ENCODE measurements at regions not wholly inside any gene's neighbourhood (a gene's known extent, or its start where the extent isn't known, plus 50 kb on each side); places are given as distances from the start of the nearest gene placed in this dataset.

GRCh38 chr3:16693820-16694219 is 88.6 kb upstream of the DAZL start:
- no peak for TF ChIP-seq MTA3 (IDR thresholded peaks at IDR 0.05; ENCODE audit: borderline replicate concordance)
- TF ChIP-seq BRF1 (IDR thresholded peaks at IDR 0.05; ENCODE audit: borderline replicate concordance, extremely low read depth, insufficient read length) = no peak
- TF ChIP-seq ZNF277 (CRISPR knock-in tag; IDR thresholded peaks at IDR 0.05; ENCODE audit: borderline replicate concordance) = no peak
- TF ChIP-seq GTF2E2 (tag; IDR thresholded peaks at IDR 0.05) = no peak
- TF ChIP-seq SMAD2 (IDR thresholded peaks at IDR 0.05; ENCODE audit: low read depth, low read length) = no peak
- no peak for TF ChIP-seq ZNF263 (CRISPR knock-in tag; IDR thresholded peaks at IDR 0.05; ENCODE audit: borderline replicate concordance)
- DNase-seq (ENCODE audit: extremely low read depth in 1 of 4, low spot score in 3 of 4) (no peak), FAIRE-seq (no peak), ATAC-seq (no peak)
- no peak overlapping the region for H3K9ac ChIP-seq (ENCODE audit: insufficient read depth in 1 of 2, low read depth in 2 of 2, low read length in 2 of 2)
- no peaks in the 10 kb centered on the region for H3K4me1 ChIP-seq (replicated peaks in 1 of 2; ENCODE audit: control insufficient read depth in 2 of 2, insufficient read depth in 2 of 2, low read length in 2 of 2)
- WGBS (ENCODE audit: insufficient coverage, low coverage, missing lambda C conversion rate) = 0% methylated on average over 2 of the region's 2 CpGs
- no peak overlapping the region for H3K4me3 ChIP-seq
- H3K27me3 ChIP-seq (ENCODE audit: control insufficient read depth in 2 of 2, insufficient read depth in 2 of 2, low read length in 2 of 2) = no peaks in the 10 kb centered on the region
- intact Hi-C loops (cut with micrococcal nuclease) (no loop called here), in situ Hi-C loops (cut with MboI) (no loop called here)
- ChIA-PET CTCF (ENCODE audit: low intra/inter-chr PET ratio) (no interaction called here), POLR2A (interaction anchor here (0.6 kb wide), 1 partner anchor 30 kb away, joined by 4 read pairs; no protein-coding TSS in a partner anchor)
- no peak overlapping the region for H3K27ac ChIP-seq (ENCODE audit: extremely low read depth, low read depth, low read length)
- no TSS peak for BruUV-seq (replicated peaks)
- H4K20me1 ChIP-seq (replicated peaks; ENCODE audit: control insufficient read depth, insufficient read depth, low read length) = no peaks in the 10 kb centered on the region
- no peak overlapping the region for H3K4me2 ChIP-seq (ENCODE audit: insufficient read depth, low read length)
- no peak overlapping the region for H2AFZ ChIP-seq (ENCODE audit: low read depth, low read length)
- no peaks in the 10 kb centered on the region for H3K79me2 ChIP-seq (ENCODE audit: control insufficient read depth, insufficient read depth, low read length)
- no peaks in the 10 kb centered on the region for H3K9me1 ChIP-seq (ENCODE audit: control insufficient read depth, insufficient read depth, low read length)
- H3K36me3 ChIP-seq (ENCODE audit: control insufficient read depth, insufficient read depth, low read length) = no peaks in the 10 kb centered on the region
- H3K9me3 ChIP-seq (replicated peaks; ENCODE audit: control insufficient read depth, insufficient read depth, low read depth, low read length) = no peaks in the 10 kb centered on the region

Data from K562 (cell line).